ENCODE measurements at regions not wholly inside any gene's neighbourhood (a gene's known extent, or its start where the extent isn't known, plus 50 kb on each side); places are given as distances from the start of the nearest gene placed in this dataset.

- DNase-seq, result no peak
- ATAC-seq (ENCODE audit: poor library complexity), result no peak
- intact Hi-C loops (cut with DNase I), result no loop called here
Measured at GRCh38 chr13:50552424-50552966, 291.0 kb downstream of the DLEU7 start.

DNA sequence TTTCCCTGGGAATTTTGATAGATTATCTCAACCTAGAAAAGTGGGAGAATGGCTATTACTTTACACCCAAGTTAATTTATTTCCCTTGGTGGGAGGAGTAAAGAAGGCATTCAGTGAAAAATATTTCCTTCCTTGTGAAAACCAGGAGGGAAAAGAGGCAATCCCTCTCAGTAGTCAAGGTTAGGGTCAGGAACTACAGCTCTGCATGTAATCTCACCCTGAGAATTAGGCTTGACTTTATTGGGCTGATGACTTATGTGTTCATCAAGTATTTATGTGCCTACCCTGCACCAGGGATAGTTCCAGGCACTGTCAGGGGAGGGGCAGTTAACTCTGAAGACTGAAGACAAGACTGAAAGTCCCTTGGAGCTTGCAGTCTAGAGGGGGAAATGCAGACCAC is 281.8 kb downstream of the DLEU7 start:
- no peak for DNase-seq
- intact Hi-C loops (cut with DNase I), result no loop called here

DNA sequence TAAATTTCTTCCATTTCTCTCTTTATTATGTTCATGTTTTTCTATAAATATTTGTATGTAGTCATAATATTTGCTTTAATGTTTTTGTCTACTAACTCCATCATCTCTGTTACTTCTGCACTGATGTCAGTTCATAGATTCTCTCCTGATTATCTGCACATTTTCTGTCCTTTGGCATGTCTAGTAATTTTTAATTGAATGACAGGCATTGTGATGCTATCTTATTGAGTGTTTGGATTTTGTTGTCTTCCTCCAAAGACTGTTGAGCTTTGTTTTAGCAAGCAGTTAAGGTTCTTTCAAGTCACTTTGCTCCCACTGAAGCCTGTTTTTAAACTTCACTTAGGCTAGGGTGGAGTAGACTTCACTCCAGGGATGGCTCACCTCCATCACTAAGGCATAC is 276.8 kb downstream of the DLEU7 start:
- DNase-seq (no peak), ATAC-seq (ENCODE audit: poor library complexity) (no peak)
- intact Hi-C loops (cut with DNase I), result no loop called here

More for the DNA sequence above, 281.8 kb downstream of the DLEU7 start:
- no peak for ATAC-seq (ENCODE audit: poor library complexity)

- ATAC-seq (ENCODE audit: poor library complexity) (no peak), DNase-seq (no peak)
- intact Hi-C loops (cut with DNase I), result no loop called here
Measured at GRCh38 chr13:50572129-50572528, 271.4 kb downstream of the DLEU7 start.

DNA sequence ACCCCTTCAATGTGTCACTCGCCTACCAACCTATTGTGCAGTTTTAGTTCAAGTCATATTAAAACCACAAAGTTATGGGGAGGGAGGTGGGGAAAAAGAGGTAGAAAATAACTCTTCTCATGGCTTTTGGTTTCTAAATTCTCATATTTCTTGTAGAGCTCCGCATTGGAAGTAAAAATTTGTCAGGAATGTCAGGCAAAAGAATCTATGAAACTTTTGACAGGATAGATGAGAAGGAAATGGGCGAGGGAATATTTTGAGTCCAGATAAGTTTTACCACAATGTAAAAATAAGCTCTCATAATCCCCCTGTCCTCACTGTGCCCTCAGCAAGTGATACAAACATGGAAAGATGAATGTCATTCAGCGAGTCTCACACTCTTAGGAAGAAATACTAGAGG is 270.4 kb downstream of the DLEU7 start:
- ATAC-seq (ENCODE audit: poor library complexity), result no peak
- intact Hi-C loops (cut with DNase I), result no loop called here

GRCh38 chr13:50574731-50575130 is 268.8 kb downstream of the DLEU7 start:
- ATAC-seq (ENCODE audit: poor library complexity) (no peak), DNase-seq (no peak)
- intact Hi-C loops (cut with DNase I), result no loop called here

More for the DNA sequence above, 270.4 kb downstream of the DLEU7 start:
- no peak for DNase-seq

GRCh38 chr13:50575138-50575537 is 268.4 kb downstream of the DLEU7 start:
- DNase-seq (no peak), ATAC-seq (ENCODE audit: poor library complexity) (no peak)
- intact Hi-C loops (cut with DNase I), result no loop called here

DNA sequence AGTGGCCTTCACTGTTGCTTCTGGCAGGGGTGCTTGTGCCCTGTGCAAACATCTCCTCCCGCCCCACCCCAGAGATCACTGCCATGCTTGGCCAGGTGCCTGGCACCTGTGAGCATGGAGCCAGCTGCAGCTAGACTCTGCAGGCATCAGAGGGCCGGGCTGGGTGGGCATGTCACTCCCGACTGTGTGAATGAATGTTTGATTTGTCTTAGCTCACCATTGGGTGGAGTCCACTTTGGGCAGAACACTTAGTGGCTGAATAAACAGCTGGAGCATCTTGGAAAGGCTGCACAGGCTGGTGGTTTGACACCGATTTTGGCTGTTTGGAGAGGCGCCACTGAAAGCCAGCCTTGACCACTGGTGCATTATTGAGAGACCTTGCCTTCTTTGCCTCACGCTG is 267.3 kb downstream of the DLEU7 start:
- intact Hi-C loops (cut with DNase I), result no loop called here

DNA sequence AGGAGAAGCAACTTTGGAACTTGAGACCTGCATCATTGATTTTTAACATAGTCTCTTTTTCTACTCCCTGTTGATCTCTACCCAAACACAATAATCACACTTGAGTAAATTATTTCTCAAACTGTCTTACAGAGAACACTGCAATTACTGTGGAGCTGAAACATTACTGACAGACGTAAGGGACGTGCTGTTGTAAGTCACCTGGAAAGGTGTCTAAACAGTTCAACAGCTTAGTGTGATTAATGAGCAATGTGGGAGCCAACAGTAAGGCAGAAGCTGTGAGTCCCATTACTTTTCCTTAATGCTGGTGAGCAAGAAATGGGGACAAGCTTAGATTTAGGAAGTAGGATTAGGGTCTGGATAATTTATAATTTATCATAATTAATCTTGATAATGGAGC is 265.7 kb downstream of the DLEU7 start:
- DNase-seq (no peak), ATAC-seq (ENCODE audit: poor library complexity) (no peak)
- intact Hi-C loops (cut with DNase I), result no loop called here

More for the DNA sequence above, 267.3 kb downstream of the DLEU7 start:
- DNase-seq, result no peak
- ATAC-seq (ENCODE audit: poor library complexity), result no peak

- intact Hi-C loops (cut with DNase I), result no loop called here
- DNase-seq (no peak), ATAC-seq (ENCODE audit: poor library complexity) (peak; percentile 89)
Measured at GRCh38 chr13:50580684-50581305, 262.7 kb downstream of the DLEU7 start.

DNA sequence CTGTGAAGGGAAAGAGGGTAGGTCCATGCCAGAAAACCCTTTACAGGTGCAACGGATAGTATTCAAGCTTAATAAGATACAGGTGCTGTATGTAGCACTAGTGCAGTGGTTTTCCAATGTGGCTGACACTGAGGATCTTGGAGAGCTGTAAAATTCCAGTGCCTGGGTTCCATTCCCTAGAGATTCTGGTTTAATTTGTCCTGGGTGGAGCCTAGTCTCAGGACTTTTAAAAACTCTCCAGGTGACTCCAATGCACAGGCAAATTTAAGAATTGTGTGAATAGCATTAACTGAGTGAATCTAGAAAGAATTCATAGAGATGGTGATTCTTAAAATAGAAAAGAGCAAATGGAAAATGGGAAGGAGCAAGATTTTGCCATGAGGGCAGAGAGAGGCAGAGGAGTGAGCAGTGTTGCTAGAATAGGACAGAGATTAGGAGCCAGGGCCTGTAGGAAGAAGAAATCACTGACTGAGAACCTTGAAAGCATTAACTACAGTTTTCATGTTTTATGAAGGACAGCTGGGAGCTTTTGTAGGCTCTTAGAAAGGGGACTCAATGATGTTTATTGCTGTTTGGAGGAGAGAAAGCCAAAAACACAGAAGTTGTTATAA is 261.8 kb downstream of the DLEU7 start:
- DNase-seq (no peak), ATAC-seq (ENCODE audit: poor library complexity) (peak; percentile 20)
- intact Hi-C loops (cut with DNase I), result no loop called here

- intact Hi-C loops (cut with DNase I), result no loop called here
- no peak for ATAC-seq (ENCODE audit: poor library complexity)
- DNase-seq, result no peak
Measured at GRCh38 chr13:50584856-50585580, 258.5 kb downstream of the DLEU7 start.

GRCh38 chr13:50585674-50586413 is 257.6 kb downstream of the DLEU7 start:
- ATAC-seq (ENCODE audit: poor library complexity), result no peak
- intact Hi-C loops (cut with DNase I), result no loop called here
- DNase-seq, result no peak

DNA sequence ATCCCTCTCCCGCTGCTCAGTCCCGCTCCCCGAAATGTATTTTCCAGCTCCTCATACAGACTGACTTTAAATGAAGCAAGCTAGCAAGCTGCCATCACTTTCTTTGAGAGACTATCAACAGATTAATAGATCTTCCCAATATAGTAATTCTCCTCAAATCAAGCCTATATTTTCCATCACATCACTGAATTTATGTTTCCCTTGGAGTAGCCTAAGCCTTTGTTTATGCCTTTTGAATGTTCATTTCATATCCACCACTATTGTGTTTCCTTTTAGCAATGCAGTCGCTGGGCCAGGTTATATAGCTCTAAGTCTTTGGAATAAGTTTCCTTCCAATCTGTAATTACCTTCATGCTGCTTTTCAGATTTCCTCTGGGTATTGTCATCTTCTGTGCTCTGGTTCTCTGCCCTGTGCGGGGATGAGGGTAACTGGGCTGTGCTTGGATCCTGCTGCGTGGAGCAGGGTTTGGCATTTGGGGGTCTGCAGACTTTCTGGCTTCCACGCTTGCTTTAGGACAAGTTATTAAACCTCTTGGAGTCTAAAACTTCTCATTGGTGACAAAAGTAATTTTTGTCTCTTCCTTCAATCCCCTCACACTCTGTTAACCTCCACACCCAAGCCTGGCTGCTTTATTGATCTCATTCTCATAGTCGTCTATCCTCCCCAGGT is 256.9 kb downstream of the DLEU7 start:
- intact Hi-C loops (cut with DNase I), result no loop called here
- no peak for DNase-seq
- no peak for ATAC-seq (ENCODE audit: poor library complexity)

GRCh38 chr13:50587115-50587514 is 256.4 kb downstream of the DLEU7 start:
- intact Hi-C loops (cut with DNase I), result no loop called here
- ATAC-seq (ENCODE audit: poor library complexity), result no peak
- DNase-seq, result no peak

DNA sequence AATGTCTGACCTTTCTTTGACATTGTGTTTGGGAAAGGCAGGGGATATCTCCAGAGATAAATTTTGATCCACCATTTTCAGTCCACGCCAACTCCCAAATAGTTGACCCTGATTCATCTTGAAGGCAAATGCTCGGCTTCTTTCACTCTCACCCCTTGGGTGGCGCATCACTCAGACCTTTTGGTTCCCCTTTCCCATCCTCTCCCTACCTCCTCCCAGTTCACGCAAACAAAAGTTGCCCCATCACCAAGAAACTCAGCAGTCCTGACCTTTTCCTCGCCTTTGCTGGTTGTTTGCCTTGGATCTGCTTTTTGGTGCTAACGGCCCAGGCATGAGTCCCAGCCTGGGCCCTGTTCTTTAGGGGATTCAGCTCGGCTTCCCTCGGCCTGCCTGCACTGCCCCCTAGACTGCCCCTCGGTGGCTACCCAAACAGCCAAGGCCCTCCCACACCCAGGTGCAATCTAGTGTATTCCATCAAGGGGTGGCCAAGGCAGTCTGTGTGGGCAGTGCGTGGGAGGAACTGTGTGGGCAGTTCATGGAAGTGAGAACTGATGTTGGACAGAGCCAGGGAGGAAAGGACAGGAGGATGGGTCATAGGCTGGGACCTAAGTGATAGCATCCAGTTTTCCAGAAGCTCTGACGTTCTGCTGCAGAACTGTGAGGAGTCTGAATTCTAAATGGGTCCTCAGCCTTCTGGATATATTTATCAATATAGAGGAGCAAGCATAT is 255.7 kb downstream of the DLEU7 start:
- ATAC-seq (ENCODE audit: poor library complexity), result peak; percentile 29
- DNase-seq, result no peak
- intact Hi-C loops (cut with DNase I), result no loop called here

DNA sequence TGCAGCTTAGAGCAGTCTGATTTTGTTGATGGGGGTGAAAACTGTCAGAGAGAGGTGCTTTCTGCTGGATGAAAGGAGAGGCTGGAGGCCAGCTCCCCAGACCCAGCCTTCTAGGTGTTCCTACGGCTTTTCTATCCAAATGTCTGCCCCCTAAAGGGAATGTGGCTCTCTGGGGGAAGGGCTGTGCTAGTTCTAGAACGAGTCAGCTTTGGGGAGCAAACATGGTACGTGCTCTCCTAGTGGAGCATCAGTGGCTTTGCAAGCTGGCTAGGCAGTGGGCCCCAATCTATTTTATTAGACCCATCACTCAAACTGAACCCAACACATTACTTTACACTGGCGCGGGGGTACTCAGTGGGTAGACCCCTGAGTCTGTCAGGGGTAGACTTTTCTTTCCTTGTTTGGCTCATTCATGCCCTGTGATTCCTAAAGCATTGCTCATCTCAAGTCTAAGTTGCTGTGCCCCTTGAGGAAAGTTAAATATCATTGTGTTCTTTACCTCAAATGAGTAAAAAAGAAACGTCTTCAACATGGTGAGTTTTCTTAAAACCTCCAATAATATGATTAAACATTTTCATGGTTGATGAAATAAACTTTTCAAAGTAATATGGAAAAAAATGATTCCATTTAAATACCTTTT is 254.9 kb downstream of the DLEU7 start:
- ATAC-seq (ENCODE audit: poor library complexity) (no peak), DNase-seq (no peak)
- intact Hi-C loops (cut with DNase I), result no loop called here

DNA sequence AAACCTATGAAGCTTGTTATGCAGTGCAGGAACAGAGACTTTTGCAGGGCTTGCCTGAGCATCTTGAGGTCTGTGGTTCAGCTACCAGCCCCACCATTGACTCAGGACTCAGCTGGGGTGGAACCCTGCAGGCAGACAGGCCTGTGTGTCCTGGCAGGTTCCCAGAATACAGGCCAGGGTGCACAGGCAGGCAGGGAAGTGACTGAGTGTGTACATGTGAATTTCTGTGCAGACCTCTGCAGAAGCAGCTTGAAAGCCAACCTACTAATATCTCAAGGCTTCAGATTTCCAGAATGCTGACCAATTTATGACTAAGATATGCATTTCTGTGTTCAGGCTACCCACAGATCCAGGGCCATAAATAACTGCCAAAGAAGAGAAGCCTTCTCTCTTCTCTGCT is 254.4 kb downstream of the DLEU7 start:
- intact Hi-C loops (cut with DNase I), result no loop called here
- ATAC-seq (ENCODE audit: poor library complexity) (peak; percentile 45), DNase-seq (no peak)
